Mammary epithelial cell (primary cell): ENCODE measurements at regions not wholly inside any gene's neighbourhood (a gene's known extent, or its start where the extent isn't known, plus 50 kb on each side); places are given as distances from the start of the nearest gene placed in this dataset.

Source experiments
- EZH2 ChIP-seq: IDR thresholded peaks from 2 replicates; pipeline ENCODE4 v1.6.1; 2012; ENCODE audit warnings: low read length, inconsistent platforms, borderline replicate concordance
- TF ChIP-seq, protein P1 (sequence below), 2 donors: IDR thresholded peaks in 1 of 2; conservative IDR thresholded peaks in 1 of 2; 2 replicates each; pipeline ENCODE4 v1.5.1; 2011 to 2012; ENCODE audit warnings: inconsistent platforms in 2 of 2, low read length in 2 of 2, mild to moderate bottlenecking in 2 of 2, control low read depth in 1 of 2, low read depth in 1 of 2; ENCODE audit not compliant: insufficient read depth in 1 of 2; ENCODE audit errors: extremely low read depth in 1 of 2

DNA sequence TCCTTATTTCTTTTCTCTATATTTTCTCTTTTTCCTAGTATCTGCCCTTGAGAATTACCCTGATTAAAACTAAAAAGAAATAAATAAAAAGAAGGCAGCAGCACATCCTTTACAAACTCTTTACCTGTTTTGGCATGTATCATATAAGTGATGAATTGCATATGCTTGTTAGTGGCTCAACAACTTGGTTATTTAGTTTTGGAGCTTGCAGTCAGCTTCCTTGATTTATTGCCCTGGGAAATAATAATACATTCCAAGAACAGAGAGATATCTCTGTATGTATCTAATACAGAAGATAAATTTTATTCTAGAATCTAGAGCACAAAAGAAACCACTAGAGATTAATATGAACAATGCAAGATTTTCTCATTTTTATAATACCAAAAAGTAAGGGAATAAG is 139.8 kb upstream of the ZC3H15 start:
- TF ChIP-seq, protein P1, sequence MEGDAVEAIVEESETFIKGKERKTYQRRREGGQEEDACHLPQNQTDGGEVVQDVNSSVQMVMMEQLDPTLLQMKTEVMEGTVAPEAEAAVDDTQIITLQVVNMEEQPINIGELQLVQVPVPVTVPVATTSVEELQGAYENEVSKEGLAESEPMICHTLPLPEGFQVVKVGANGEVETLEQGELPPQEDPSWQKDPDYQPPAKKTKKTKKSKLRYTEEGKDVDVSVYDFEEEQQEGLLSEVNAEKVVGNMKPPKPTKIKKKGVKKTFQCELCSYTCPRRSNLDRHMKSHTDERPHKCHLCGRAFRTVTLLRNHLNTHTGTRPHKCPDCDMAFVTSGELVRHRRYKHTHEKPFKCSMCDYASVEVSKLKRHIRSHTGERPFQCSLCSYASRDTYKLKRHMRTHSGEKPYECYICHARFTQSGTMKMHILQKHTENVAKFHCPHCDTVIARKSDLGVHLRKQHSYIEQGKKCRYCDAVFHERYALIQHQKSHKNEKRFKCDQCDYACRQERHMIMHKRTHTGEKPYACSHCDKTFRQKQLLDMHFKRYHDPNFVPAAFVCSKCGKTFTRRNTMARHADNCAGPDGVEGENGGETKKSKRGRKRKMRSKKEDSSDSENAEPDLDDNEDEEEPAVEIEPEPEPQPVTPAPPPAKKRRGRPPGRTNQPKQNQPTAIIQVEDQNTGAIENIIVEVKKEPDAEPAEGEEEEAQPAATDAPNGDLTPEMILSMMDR (conservative IDR thresholded peaks at IDR 0.05 in 1 of 2, IDR thresholded peaks at IDR 0.05 in 1 of 2; ENCODE audit: extremely low read depth in 1 of 2, insufficient read depth in 1 of 2, low read depth in 1 of 2, low read length in 2 of 2), result no peak
- TF ChIP-seq EZH2, result no peak
